Coronary artery (tissue), 2 donors: ENCODE measurements at regions not wholly inside any gene's neighbourhood (a gene's known extent, or its start where the extent isn't known, plus 50 kb on each side); places are given as distances from the start of the nearest gene placed in this dataset.

ENCODE experiments used
- DNase-seq: peaks from one replicate; pipeline ENCODE4 v3.0.0-alpha.2; 2017; ENCODE audit warnings: low spot score
- H3K27ac ChIP-seq, 2 donors: fragments of 200-600 bp; sonication (generic); one replicate each; pipeline ENCODE4 v1.5.1; 2016 to 2019
- H3K4me3 ChIP-seq: fragments of 200-600 bp; sonication (generic); 2 replicates; pipeline ENCODE4 v1.5.1; 2016; ENCODE audit warnings: mild to moderate bottlenecking, moderate library complexity
- CTCF ChIP-seq: fragments of 200-600 bp; sonication (generic); IDR thresholded peaks from one replicate; pipeline ENCODE4 v1.5.1; 2019; ENCODE audit warnings: antibody characterized with exemption

DNA sequence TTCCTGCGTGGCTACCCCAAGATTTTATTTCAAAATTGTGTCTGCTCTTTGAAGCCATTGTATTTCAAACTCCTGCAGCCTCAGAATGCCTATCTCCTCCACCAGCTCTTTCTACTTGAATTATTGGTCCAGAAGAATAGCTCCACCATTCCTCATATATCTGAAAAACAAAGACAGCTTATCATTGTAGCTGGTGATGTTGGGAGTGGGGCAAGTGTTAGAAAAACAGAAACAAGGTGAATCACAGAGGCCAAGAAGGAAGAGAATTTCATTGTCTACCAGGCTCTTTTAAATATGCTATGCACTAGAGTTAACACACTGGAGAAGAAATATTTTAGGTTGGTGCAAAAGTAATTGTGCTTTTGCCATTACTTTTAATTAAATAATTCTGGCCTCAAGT, 307.9 kb upstream of the ROPN1 start:
- TF ChIP-seq CTCF = no peak
- H3K27ac ChIP-seq = no peak overlapping the region
- no peak overlapping the region for H3K4me3 ChIP-seq
- no peak for DNase-seq

DNA sequence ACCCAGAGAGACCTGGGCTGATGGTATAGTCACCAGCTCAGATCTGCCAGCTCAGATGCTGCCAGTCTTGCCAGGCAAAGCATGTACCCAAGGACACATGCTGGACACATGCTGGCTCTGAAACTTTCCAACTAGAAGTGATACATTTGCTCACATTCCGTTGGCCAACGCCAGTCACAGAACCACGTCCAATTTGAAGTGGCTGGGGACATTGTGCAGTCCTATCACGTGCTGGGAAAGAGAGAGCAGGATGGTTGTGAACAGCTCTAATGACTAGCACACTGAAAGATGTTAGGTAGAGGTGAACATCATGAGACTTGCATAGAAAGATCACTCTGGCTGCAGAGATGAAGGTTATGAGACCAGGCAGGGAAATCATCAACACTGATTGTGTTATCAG, 308.5 kb upstream of the ROPN1 start:
- no peak overlapping the region for H3K4me3 ChIP-seq
- no peak overlapping the region for H3K27ac ChIP-seq
- TF ChIP-seq CTCF = no peak
- no peak for DNase-seq

DNA sequence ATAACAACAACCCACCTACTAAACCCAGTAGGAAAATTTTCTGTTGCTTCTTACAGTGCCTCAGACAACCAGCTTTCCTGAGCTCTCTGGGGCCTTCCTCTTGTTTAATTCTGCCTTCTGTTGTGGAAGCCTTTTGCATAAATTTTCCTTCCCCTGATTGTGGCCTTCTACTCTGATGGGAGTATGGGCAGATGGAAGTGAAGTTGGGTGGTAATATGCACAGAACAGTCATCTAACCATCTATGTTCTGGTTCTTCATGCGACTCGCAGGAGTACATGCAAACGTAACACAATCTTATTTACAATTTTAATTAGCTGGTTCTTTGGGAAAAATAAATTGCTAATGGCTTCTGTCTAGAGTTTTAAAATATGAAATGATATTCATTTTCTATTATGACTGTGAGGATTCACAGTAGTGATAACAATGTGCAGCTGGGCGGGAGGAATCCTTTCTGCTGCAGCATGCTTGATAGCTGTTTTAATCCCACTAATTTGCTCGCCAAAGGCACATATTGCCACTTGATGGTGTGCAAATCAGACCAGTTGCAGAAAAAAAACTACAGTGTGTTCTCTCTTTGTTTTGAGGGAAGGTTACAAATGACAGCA, 311.5 kb upstream of the ROPN1 start:
- no peak for TF ChIP-seq CTCF
- no peak overlapping the region for H3K4me3 ChIP-seq
- no peak for DNase-seq
- no peak overlapping the region for H3K27ac ChIP-seq

DNA sequence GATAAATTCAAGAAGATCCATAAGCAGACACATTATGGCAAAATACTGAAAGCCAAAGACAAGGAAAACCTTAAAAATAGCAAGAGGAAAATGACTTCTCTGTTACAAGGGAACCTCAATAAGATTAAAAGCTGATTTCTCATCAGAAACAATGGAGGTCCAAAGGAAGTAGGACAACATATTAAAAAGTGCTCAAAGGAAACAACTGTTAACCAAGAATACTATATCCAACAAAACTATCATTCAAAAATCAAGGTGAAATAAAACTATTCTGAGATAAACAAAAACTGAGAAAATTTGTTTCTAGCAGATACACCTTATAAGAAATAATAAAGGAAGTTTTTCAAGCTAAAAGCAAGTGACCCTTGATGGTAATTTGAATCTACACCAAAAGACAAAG, 314.7 kb upstream of the ROPN1 start:
- H3K27ac ChIP-seq = no peak overlapping the region
- no peak overlapping the region for H3K4me3 ChIP-seq
- no peak for TF ChIP-seq CTCF
- no peak for DNase-seq

- no peak overlapping the region for H3K4me3 ChIP-seq
- no peak overlapping the region for H3K27ac ChIP-seq
- no peak for TF ChIP-seq CTCF
- DNase-seq = no peak
These were observed 321.7 kb upstream of the ROPN1 start for GRCh38 chr3:124313621-124314020.

DNA sequence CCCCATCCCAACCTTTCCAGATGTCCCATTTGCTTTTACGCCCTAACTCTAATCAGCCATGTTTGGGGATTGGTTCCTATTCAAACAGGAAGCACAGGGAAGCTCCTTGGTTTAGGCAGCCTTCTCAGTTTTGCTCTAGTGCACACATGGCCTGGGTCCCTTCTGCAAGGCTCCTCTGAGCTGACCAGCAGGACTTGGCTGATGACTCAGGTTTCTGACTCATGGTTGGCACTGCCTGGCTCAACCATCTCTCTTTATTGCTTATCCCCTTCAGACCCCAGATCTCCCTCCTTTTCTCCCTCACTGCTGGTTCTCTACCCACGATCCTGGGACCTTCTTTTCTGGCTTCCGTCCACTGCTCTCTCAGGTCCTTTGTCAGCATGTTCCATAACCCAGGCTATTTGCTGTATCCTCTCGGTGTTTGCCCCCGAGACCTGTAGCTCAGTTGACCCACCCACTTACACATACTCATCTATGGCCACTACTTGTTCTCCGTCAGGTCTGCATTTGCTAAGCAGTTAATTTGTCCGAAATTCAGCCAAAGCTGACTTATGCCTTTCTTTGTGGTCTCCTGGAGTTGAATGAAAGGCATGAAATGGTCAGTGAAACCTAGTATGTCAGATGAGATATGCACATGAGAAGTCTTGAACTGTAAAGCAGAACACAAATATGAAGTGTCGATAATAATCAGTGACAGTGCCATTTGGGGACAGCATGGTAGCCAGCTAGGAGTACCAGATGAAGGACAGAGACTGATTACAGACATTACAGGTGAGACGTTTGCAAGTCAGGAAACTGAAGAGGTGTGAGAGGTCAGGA, 323.5 kb upstream of the ROPN1 start:
- H3K27ac ChIP-seq = no peak overlapping the region
- no peak for TF ChIP-seq CTCF
- DNase-seq = no peak
- H3K4me3 ChIP-seq = no peak overlapping the region

DNA sequence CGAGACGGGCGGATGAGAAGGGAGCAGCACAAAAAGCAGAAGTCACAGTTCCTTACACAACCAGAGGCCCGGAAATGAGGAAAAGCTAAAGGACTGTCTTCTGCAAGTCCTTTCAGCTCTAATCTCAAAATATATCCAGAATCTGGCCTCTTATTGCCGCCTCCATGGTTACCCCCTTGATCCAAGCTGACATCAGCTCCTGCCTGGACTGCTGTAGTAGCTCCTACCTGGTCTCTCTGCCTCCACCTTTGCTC, 324.0 kb upstream of the ROPN1 start:
- no peak overlapping the region for H3K27ac ChIP-seq
- TF ChIP-seq CTCF = no peak
- no peak overlapping the region for H3K4me3 ChIP-seq
- no peak for DNase-seq
